ENCODE measurements at regions not wholly inside any gene's neighbourhood (a gene's known extent, or its start where the extent isn't known, plus 50 kb on each side); places are given as distances from the start of the nearest gene placed in this dataset.

GRCh38 chr10:45501791-45502190, 127.8 kb downstream of the ALOX5 start:
- H3K4me3 ChIP-seq (ENCODE audit: low read depth, low read length): no peak overlapping the region

GRCh38 chr10:45500798-45501197, 126.8 kb downstream of the ALOX5 start:
- H3K4me3 ChIP-seq (ENCODE audit: low read depth, low read length): no peak overlapping the region
- no peak for DNase-seq (ENCODE audit: low read depth)
- no peak for TF ChIP-seq CTCF (IDR thresholded peaks at IDR 0.05; ENCODE audit: insufficient read depth, low read depth, low read length, missing control alignments)

More at GRCh38 chr10:45501791-45502190, 127.8 kb downstream of the ALOX5 start:
- DNase-seq (ENCODE audit: low read depth): no peak
- no peak for TF ChIP-seq CTCF (IDR thresholded peaks at IDR 0.05; ENCODE audit: insufficient read depth, low read depth, low read length, missing control alignments)

GRCh38 chr10:45500304-45500703, 126.3 kb downstream of the ALOX5 start:
- no peak for TF ChIP-seq CTCF (IDR thresholded peaks at IDR 0.05; ENCODE audit: insufficient read depth, low read depth, low read length, missing control alignments)
- no peak overlapping the region for H3K4me3 ChIP-seq (ENCODE audit: low read depth, low read length)
- DNase-seq (ENCODE audit: low read depth): no peak

- DNase-seq (ENCODE audit: low read depth): no peak
- no peak for TF ChIP-seq CTCF (IDR thresholded peaks at IDR 0.05; ENCODE audit: insufficient read depth, low read depth, low read length, missing control alignments)
- no peak overlapping the region for H3K4me3 ChIP-seq (ENCODE audit: low read depth, low read length)
Measured at GRCh38 chr10:45495438-45496152, 121.6 kb downstream of the ALOX5 start.
